PC-3 (cell line): ENCODE measurements at regions not wholly inside any gene's neighbourhood (a gene's known extent, or its start where the extent isn't known, plus 50 kb on each side); places are given as distances from the start of the nearest gene placed in this dataset.
A peak's percentile ranks its signal among the peaks of the same experiment; 100 is the strongest.

Source experiments
- ATAC-seq: fragments of 200-7000 bp; cut with Tn5 transposase; 2 replicates; pipeline ENCODE4 v1.9.1; 2020; ENCODE audit warnings: mild to moderate bottlenecking, moderate library complexity
- BruUV-seq: library from RNA; stranded (reverse); fragments of 400-500 nt; replicated peaks from 2 replicates; lab custom pipeline; 2021; lab: Mats Ljungman, UMichigan
- CTCF ChIA-PET: fragments of 300-600 bp; sonication (Branson Sonifier 250); formaldehyde crosslinking; loops from one replicate; lab custom pipeline; 2022; ENCODE audit warnings: antibody characterized with exemption; lab: Charles Lee
- POLR2A ChIA-PET: fragments of 300-600 bp; sonication (Branson Sonifier 250); formaldehyde crosslinking; loops from one replicate; lab custom pipeline; 2022; ENCODE audit warnings: antibody characterized with exemption; ENCODE audit not compliant: unreplicated experiment; lab: Charles Lee
- DNase-seq: peaks from one replicate; pipeline ENCODE4 v3.0.0-alpha.2; 2015
- H2AFZ ChIP-seq: fragments of 300-600 bp; sonication (generic); 2 replicates; pipeline ENCODE4 v1.6.0; 2016; ENCODE audit warnings: antibody characterized with exemption, low read length
- H3F3A ChIP-seq: fragments of 300-600 bp; sonication (generic); one replicate; pipeline ENCODE4 v1.6.0; 2017; ENCODE audit warnings: antibody characterized with exemption, low read length, control low read depth, mild to moderate bottlenecking; ENCODE audit not compliant: unreplicated experiment
- H3K27ac ChIP-seq: fragments of 300-600 bp; sonication (generic); 2 replicates; pipeline ENCODE4 v1.5.1; 2016; ENCODE audit warnings: mild to moderate bottlenecking, low read length
- H3K27me3 ChIP-seq: fragments of 300-600 bp; sonication (generic); 2 replicates; pipeline ENCODE4 v1.6.1; 2016; ENCODE audit warnings: low read length, mixed read lengths
- H3K36me3 ChIP-seq: fragments of 300-600 bp; sonication (generic); 2 replicates; pipeline ENCODE4 v1.6.1; 2016; ENCODE audit warnings: low read depth, mixed run types, low read length, mixed read lengths
- H3K4me1 ChIP-seq: fragments of 300-600 bp; sonication (generic); 2 replicates; pipeline ENCODE4 v1.5.1; 2016; ENCODE audit warnings: low read length; ENCODE audit not compliant: insufficient read depth
- H3K4me2 ChIP-seq: fragments of 300-600 bp; sonication (generic); 2 replicates; pipeline ENCODE4 v1.6.0; 2016; ENCODE audit warnings: low read length
- H3K4me3 ChIP-seq: fragments of 300-600 bp; sonication (generic); 2 replicates; pipeline ENCODE4 v1.5.1; 2016; ENCODE audit warnings: mild to moderate bottlenecking, low read length, mixed read lengths
- H3K79me2 ChIP-seq: fragments of 300-600 bp; sonication (generic); 2 replicates; pipeline ENCODE4 v1.6.1; 2017; ENCODE audit warnings: low read length, mixed read lengths
- H3K9ac ChIP-seq: fragments of 300-600 bp; sonication (generic); 2 replicates; pipeline ENCODE4 v1.6.0; 2016; ENCODE audit warnings: mild to moderate bottlenecking, low read length
- H3K9me2 ChIP-seq: fragments of 300-600 bp; sonication (generic); replicated peaks from 2 replicates; pipeline ENCODE4 v1.6.1; 2016; ENCODE audit warnings: mixed run types, low read length, mixed read lengths
- H3K9me3 ChIP-seq: fragments of 300-600 bp; sonication (generic); 2 replicates; pipeline ENCODE4 v1.6.1; 2016; ENCODE audit warnings: low read length, mixed read lengths
- H4K20me1 ChIP-seq: fragments of 300-600 bp; sonication (generic); 2 replicates; pipeline ENCODE4 v1.6.1; 2016; ENCODE audit warnings: low read length, mixed read lengths
- EZH2 ChIP-seq: fragments of 300-600 bp; sonication (generic); IDR thresholded peaks from one replicate; pipeline ENCODE4 v1.6.1; 2017; ENCODE audit warnings: antibody characterized with exemption, mild to moderate bottlenecking, low read length; ENCODE audit not compliant: unreplicated experiment
- EZH2phosphoT487 ChIP-seq: fragments of 300-600 bp; sonication (generic); IDR thresholded peaks from 2 replicates; pipeline ENCODE4 v1.6.1; 2018; ENCODE audit warnings: mild to moderate bottlenecking, antibody characterized with exemption, low read length, borderline replicate concordance
- intact Hi-C: fragments of 100-400 bp; cut with micrococcal nuclease; formaldehyde crosslinking; loops from 2 replicates; pipeline ENCODE4 v1.9.0; 2023
- TF ChIP-seq, protein P1 (sequence below): fragments of 300-600 bp; sonication (generic); conservative IDR thresholded peaks from 2 replicates; pipeline ENCODE4 v1.5.1; 2017; ENCODE audit warnings: antibody characterized with exemption, low read depth, mild to moderate bottlenecking, low read length

DNA sequence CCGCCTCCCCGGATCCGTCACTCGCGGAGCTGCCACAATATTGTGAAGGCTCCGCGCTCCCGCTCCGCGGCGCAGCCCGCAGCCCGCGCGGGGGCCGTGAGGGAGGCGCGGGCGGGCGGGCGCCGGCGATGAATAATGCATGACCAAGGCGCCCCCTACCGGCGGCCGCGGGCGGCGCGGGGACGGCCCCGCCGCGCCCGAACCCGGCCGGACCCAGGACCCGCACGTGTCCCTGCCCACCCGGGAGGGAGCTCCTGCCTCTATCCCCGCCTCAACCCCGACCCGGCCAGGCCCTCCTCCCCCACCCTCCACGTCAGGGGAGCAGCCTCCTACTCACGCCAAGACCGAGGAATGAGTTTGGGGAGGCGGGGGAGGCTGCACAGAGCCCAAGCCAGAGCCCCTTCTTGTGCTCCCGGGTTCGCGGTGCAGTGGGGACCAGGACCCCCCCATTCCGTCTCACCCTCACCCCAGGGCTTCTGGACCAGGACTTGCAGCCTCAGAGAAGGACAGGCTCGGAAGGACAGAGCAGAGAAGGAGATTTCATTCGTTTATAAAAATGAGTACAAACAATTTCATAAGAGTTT lies 70.8 kb upstream of the CASZ1 start:
- Histone ChIP-seq H3F3A (no peaks in the 10 kb centered on the region), H3K79me2 (no peaks in the 10 kb centered on the region), H3K9me2 (no peaks in the 10 kb centered on the region), H3K27me3 (no peaks in the 10 kb centered on the region), H3K4me1 (peaks cover 4% of the 10 kb centered on the region; the same call in 1 of the 2 replicates), H4K20me1 (no peaks in the 10 kb centered on the region), H3K9ac (peak overlapping the region; percentile 56; the same call in 1 of the 2 replicates), H2AFZ (peak overlapping the region; percentile 97), H3K36me3 (no peaks in the 10 kb centered on the region), H3K4me3 (peak overlapping the region; percentile 67), H3K4me2 (peak overlapping the region; percentile 96), H3K27ac (no peak overlapping the region), H3K9me3 (no peaks in the 10 kb centered on the region)
- DNase-seq (peak; percentile 69), ATAC-seq (peak; percentile 88)
- no TSS peak for BruUV-seq
- TF ChIP-seq, protein P1, sequence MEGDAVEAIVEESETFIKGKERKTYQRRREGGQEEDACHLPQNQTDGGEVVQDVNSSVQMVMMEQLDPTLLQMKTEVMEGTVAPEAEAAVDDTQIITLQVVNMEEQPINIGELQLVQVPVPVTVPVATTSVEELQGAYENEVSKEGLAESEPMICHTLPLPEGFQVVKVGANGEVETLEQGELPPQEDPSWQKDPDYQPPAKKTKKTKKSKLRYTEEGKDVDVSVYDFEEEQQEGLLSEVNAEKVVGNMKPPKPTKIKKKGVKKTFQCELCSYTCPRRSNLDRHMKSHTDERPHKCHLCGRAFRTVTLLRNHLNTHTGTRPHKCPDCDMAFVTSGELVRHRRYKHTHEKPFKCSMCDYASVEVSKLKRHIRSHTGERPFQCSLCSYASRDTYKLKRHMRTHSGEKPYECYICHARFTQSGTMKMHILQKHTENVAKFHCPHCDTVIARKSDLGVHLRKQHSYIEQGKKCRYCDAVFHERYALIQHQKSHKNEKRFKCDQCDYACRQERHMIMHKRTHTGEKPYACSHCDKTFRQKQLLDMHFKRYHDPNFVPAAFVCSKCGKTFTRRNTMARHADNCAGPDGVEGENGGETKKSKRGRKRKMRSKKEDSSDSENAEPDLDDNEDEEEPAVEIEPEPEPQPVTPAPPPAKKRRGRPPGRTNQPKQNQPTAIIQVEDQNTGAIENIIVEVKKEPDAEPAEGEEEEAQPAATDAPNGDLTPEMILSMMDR = peak; percentile 52
- TF ChIP-seq EZH2 (no peak), EZH2phosphoT487 (no peak)
- CTCF ChIA-PET = interaction anchor here (0.6 kb wide), 2 partner anchors 50 to 261 kb away, joined by 3 to 4 read pairs; no protein-coding TSS in a partner anchor
- POLR2A ChIA-PET = no interaction called here
- intact Hi-C loops = loop anchor here (1.0 to 2.0 kb wide), 4 partner anchors 70 to 360 kb away; partner anchors contain the start of gene CASZ1

DNA sequence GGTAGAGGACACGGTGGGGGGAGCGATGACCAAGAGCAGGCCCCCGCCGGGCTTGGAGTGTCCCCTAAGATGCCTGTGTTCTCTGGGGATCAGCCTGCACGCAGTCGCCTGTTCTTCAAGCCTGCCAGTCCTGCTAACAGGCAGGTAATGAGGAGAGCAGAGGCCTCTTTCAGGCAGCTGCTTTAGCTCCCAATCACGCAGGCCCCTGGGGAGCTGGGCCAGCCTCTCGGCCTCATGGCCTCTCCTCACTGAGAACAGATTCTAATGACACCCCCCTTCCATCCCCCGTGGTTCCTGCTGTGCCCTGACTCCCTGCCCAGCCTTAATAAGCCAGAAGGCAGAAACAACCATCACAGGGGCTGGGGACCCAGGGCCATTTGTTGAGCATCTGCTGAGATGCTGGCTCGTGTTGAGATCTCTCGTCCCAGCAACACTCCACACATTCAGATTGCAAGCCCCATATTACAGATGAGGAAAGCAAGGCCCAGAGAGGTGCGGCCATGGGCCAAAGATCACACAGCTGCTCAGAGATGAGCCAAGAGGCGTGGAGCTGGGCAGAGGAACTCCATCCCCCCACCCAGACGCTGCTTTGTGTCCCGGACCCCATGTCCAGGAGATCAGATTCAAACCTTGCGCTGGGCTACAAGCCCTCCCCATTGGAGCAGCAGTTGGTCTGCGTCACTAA lies 71.6 kb upstream of the CASZ1 start:
- Histone ChIP-seq H4K20me1 (no peaks in the 10 kb centered on the region), H3K9me3 (no peaks in the 10 kb centered on the region), H3K79me2 (no peaks in the 10 kb centered on the region), H3K4me2 (peak overlapping the region; percentile 96; the same call in 1 of the 2 replicates), H3K9me2 (no peaks in the 10 kb centered on the region), H3K27me3 (no peaks in the 10 kb centered on the region), H2AFZ (peak overlapping the region; percentile 97; the same call in 1 of the 2 replicates), H3K4me1 (peaks cover 4% of the 10 kb centered on the region; the same call in 1 of the 2 replicates), H3K4me3 (no peak overlapping the region), H3K36me3 (no peaks in the 10 kb centered on the region), H3K27ac (no peak overlapping the region), H3K9ac (no peak overlapping the region), H3F3A (no peaks in the 10 kb centered on the region)
- CTCF ChIA-PET = no interaction called here
- ATAC-seq (no peak), DNase-seq (no peak)
- POLR2A ChIA-PET = no interaction called here
- BruUV-seq = no TSS peak
- TF ChIP-seq, protein P1 = no peak
- no peak for TF ChIP-seq EZH2phosphoT487
- intact Hi-C loops = loop anchor here (1.0 to 2.0 kb wide), 4 partner anchors 71 to 361 kb away; partner anchors contain the start of gene CASZ1

DNA sequence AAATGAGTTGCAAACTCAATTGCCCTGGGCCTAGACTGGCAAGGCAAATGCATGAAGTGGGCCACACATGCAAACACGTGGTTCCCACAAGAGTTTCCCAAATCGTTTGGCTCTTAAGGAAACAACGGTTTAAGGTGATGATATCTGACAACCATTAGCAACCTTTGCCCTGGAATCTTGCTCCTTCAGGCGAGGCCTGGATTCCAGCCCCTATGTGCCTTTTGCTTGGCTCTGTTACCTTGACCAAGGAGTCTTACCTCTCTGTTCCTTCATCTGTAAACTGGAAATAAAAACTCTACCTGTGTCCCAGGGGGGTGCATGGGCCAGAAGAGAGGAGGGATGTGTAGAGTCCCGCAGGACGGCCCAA lies 72.1 kb upstream of the CASZ1 start:
- Histone ChIP-seq H2AFZ (no peak overlapping the region), H3K36me3 (no peaks in the 10 kb centered on the region), H4K20me1 (no peaks in the 10 kb centered on the region), H3K27me3 (no peaks in the 10 kb centered on the region), H3K4me3 (no peak overlapping the region), H3K4me2 (no peak overlapping the region), H3K9ac (no peak overlapping the region), H3K9me2 (no peaks in the 10 kb centered on the region), H3K27ac (no peak overlapping the region), H3K9me3 (no peaks in the 10 kb centered on the region), H3K4me1 (peaks cover 4% of the 10 kb centered on the region; the same call in 1 of the 2 replicates), H3F3A (no peaks in the 10 kb centered on the region), H3K79me2 (no peaks in the 10 kb centered on the region)
- ChIA-PET CTCF (no interaction called here), POLR2A (no interaction called here)
- DNase-seq (no peak), ATAC-seq (no peak)
- BruUV-seq = no TSS peak
- intact Hi-C loops = no loop called here
- no peak for TF ChIP-seq EZH2phosphoT487
- no peak for TF ChIP-seq EZH2
- TF ChIP-seq, protein P1 = no peak
